HEK293 (cell line): ENCODE measurements at regions not wholly inside any gene's neighbourhood (a gene's known extent, or its start where the extent isn't known, plus 50 kb on each side); places are given as distances from the start of the nearest gene placed in this dataset.

Experiments
- CTCF ChIA-PET: fragments of 350-600 bp; formaldehyde crosslinking; extraction: SDS; loops from one replicate; lab custom pipeline; 2021; ENCODE audit warnings: antibody characterized with exemption; lab: Yijun Ruan, JAX
- POLR2A ChIA-PET: fragments of 300-600 bp; formaldehyde crosslinking; extraction: SDS; loops from one replicate; lab custom pipeline; 2020; ENCODE audit warnings: antibody characterized with exemption, inconsistent platforms; lab: Yijun Ruan, JAX
- H3K27ac ChIP-seq: fragments of 200-500 bp; sonication (Bioruptor generic); 2 replicates; pipeline ENCODE4 v1.5.1; 2014; ENCODE audit warnings: low read depth, low read length, control low read depth, inconsistent platforms; ENCODE audit errors: extremely low read depth
- H3K36me3 ChIP-seq, 2 experiments: fragments of 200-500 bp in 1 of 2; sonication (Bioruptor generic) in 1 of 2; 1 replicate in 1 of 2; 2 replicates in 1 of 2; pipeline ENCODE4 v1.5.1; 2014 to 2017; ENCODE audit warnings: inconsistent platforms in 2 of 2, low read length in 2 of 2; ENCODE audit not compliant: control insufficient read depth in 2 of 2, insufficient read depth in 1 of 2
- H3K4me1 ChIP-seq: fragments of 200-500 bp; sonication (Bioruptor generic); 2 replicates; pipeline ENCODE4 v1.5.1; 2014; ENCODE audit warnings: mild to moderate bottlenecking, low read length, inconsistent platforms; ENCODE audit not compliant: control insufficient read depth, insufficient read depth
- H3K4me3 ChIP-seq: 2 replicates; pipeline ENCODE4 v1.5.1; 2011; ENCODE audit warnings: low read depth, mild to moderate bottlenecking, control low read depth, low read length, moderate library complexity
- H3K9me3 ChIP-seq: fragments of 200-500 bp; sonication (Bioruptor generic); 2 replicates; pipeline ENCODE4 v1.5.1; 2014; ENCODE audit warnings: low read depth, low read length, inconsistent platforms; ENCODE audit not compliant: control insufficient read depth, insufficient read depth
- GFI1B ChIP-seq: fragments of 450-650 bp; formaldehyde crosslinking; IDR thresholded peaks from 2 replicates; pipeline ENCODE4 v1.5.1; 2016; ENCODE audit warnings: missing biosample characterization, missing genetic modification characterization
- HOXA7 ChIP-seq: sonication (generic); formaldehyde crosslinking; IDR thresholded peaks from 2 replicates; pipeline ENCODE4 v1.8.1; 2022; ENCODE audit warnings: missing genetic modification reagents, borderline replicate concordance
- OVOL3 ChIP-seq: fragments of 450-650 bp; formaldehyde crosslinking; IDR thresholded peaks from 2 replicates; pipeline ENCODE4 v1.5.1; 2016; ENCODE audit warnings: missing biosample characterization, missing genetic modification characterization
- SP3 ChIP-seq: fragments of 450-650 bp; formaldehyde crosslinking; IDR thresholded peaks from 2 replicates; pipeline ENCODE4 v1.5.1; 2016; ENCODE audit warnings: missing biosample characterization, missing genetic modification characterization
- SP7 ChIP-seq: fragments of 450-650 bp; formaldehyde crosslinking; IDR thresholded peaks from 2 replicates; pipeline ENCODE4 v1.5.1; 2016; ENCODE audit warnings: missing biosample characterization, missing genetic modification characterization
- ZIC2 ChIP-seq: fragments of 450-650 bp; formaldehyde crosslinking; IDR thresholded peaks from 2 replicates; pipeline ENCODE4 v1.5.1; 2016; ENCODE audit warnings: missing biosample characterization, missing genetic modification characterization
- ZNF248 ChIP-seq: fragments of 450-650 bp; formaldehyde crosslinking; IDR thresholded peaks from 2 replicates; pipeline ENCODE4 v1.5.1; 2017; ENCODE audit warnings: missing biosample characterization, missing genetic modification characterization
- ZNF324 ChIP-seq: fragments of 450-650 bp; formaldehyde crosslinking; IDR thresholded peaks from 2 replicates; pipeline ENCODE4 v1.5.1; 2016; ENCODE audit warnings: missing biosample characterization, missing genetic modification characterization
- ZNF48 ChIP-seq: fragments of 450-650 bp; formaldehyde crosslinking; IDR thresholded peaks from 2 replicates; pipeline ENCODE4 v1.5.1; 2016; ENCODE audit warnings: missing biosample characterization, missing genetic modification characterization
- ZNF600 ChIP-seq: fragments of 450-650 bp; formaldehyde crosslinking; IDR thresholded peaks from 2 replicates; pipeline ENCODE4 v1.5.1; 2016; ENCODE audit warnings: missing biosample characterization, missing genetic modification characterization
- ZNF664 ChIP-seq: fragments of 450-650 bp; formaldehyde crosslinking; IDR thresholded peaks from 2 replicates; pipeline ENCODE4 v1.5.1; 2016; ENCODE audit warnings: missing biosample characterization, missing genetic modification characterization
- TF ChIP-seq, protein P1 (sequence below): fragments of 450-650 bp; formaldehyde crosslinking; IDR thresholded peaks from 2 replicates; pipeline ENCODE4 v1.5.1; 2017; ENCODE audit warnings: missing biosample characterization, missing genetic modification characterization
- TF ChIP-seq, protein P2 (sequence below): fragments of 450-650 bp; IDR thresholded peaks from 2 replicates; pipeline ENCODE4 v1.5.1; 2018; ENCODE audit warnings: missing biosample characterization, missing genetic modification characterization
- TF ChIP-seq, protein P3 (sequence below): fragments of 450-650 bp; formaldehyde crosslinking; IDR thresholded peaks from 2 replicates; pipeline ENCODE4 v1.5.1; 2017; ENCODE audit warnings: missing biosample characterization, missing genetic modification characterization
- TF ChIP-seq, protein P4 (sequence below): fragments of 450-650 bp; formaldehyde crosslinking; conservative IDR thresholded peaks from 2 replicates; pipeline ENCODE4 v1.5.1; 2016; ENCODE audit warnings: low read depth, missing biosample characterization, missing genetic modification characterization
- TF ChIP-seq, protein P5 (sequence below): fragments of 450-650 bp; formaldehyde crosslinking; IDR thresholded peaks from 2 replicates; pipeline ENCODE4 v1.5.1; 2016; ENCODE audit warnings: missing biosample characterization, missing genetic modification characterization
- TF ChIP-seq, protein P6 (sequence below): IDR thresholded peaks from 2 replicates; pipeline ENCODE4 v1.6.1; 2011; ENCODE audit warnings: mild to moderate bottlenecking, low read depth, low read length, borderline replicate concordance
- TF ChIP-seq, protein P7 (sequence below): fragments of 450-650 bp; IDR thresholded peaks from 2 replicates; pipeline ENCODE4 v1.5.1; 2018; ENCODE audit warnings: missing biosample characterization, mild to moderate bottlenecking, missing genetic modification characterization

DNA sequence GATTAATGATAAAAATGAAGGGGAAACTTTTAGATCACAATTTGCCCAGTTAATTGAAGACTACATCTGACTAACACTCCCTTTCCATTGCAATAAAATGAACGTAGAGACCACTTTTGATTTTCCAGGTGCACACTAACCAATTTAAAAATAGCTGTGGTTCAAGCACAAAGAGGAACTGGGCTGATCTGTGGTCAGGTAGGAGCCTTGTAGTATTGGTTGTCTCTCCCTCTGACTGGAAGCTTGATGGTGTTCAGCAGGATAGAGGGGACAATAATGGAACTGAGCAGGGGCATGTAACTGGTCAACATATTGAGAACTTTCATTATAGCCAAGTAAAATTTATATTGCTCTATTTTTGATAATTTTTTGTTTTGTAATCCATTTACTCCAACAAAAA is 886.8 kb upstream of the SEMA6A start:
- ChIA-PET CTCF (no interaction called here), POLR2A (no interaction called here)
- Histone ChIP-seq H3K9me3 (no peaks in the 10 kb centered on the region), H3K27ac (no peak overlapping the region), H3K4me3 (no peak overlapping the region), H3K4me1 (no peaks in the 10 kb centered on the region), H3K36me3 (no peaks in the 10 kb centered on the region)
- TF ChIP-seq, protein P1, sequence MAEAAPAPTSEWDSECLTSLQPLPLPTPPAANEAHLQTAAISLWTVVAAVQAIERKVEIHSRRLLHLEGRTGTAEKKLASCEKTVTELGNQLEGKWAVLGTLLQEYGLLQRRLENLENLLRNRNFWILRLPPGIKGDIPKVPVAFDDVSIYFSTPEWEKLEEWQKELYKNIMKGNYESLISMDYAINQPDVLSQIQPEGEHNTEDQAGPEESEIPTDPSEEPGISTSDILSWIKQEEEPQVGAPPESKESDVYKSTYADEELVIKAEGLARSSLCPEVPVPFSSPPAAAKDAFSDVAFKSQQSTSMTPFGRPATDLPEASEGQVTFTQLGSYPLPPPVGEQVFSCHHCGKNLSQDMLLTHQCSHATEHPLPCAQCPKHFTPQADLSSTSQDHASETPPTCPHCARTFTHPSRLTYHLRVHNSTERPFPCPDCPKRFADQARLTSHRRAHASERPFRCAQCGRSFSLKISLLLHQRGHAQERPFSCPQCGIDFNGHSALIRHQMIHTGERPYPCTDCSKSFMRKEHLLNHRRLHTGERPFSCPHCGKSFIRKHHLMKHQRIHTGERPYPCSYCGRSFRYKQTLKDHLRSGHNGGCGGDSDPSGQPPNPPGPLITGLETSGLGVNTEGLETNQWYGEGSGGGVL (tag by site-specific recombination) = no peak
- TF ChIP-seq, protein P2, sequence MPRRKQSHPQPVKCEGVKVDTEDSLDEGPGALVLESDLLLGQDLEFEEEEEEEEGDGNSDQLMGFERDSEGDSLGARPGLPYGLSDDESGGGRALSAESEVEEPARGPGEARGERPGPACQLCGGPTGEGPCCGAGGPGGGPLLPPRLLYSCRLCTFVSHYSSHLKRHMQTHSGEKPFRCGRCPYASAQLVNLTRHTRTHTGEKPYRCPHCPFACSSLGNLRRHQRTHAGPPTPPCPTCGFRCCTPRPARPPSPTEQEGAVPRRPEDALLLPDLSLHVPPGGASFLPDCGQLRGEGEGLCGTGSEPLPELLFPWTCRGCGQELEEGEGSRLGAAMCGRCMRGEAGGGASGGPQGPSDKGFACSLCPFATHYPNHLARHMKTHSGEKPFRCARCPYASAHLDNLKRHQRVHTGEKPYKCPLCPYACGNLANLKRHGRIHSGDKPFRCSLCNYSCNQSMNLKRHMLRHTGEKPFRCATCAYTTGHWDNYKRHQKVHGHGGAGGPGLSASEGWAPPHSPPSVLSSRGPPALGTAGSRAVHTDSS (tag by site-specific recombination) = no peak
- TF ChIP-seq, protein P3, sequence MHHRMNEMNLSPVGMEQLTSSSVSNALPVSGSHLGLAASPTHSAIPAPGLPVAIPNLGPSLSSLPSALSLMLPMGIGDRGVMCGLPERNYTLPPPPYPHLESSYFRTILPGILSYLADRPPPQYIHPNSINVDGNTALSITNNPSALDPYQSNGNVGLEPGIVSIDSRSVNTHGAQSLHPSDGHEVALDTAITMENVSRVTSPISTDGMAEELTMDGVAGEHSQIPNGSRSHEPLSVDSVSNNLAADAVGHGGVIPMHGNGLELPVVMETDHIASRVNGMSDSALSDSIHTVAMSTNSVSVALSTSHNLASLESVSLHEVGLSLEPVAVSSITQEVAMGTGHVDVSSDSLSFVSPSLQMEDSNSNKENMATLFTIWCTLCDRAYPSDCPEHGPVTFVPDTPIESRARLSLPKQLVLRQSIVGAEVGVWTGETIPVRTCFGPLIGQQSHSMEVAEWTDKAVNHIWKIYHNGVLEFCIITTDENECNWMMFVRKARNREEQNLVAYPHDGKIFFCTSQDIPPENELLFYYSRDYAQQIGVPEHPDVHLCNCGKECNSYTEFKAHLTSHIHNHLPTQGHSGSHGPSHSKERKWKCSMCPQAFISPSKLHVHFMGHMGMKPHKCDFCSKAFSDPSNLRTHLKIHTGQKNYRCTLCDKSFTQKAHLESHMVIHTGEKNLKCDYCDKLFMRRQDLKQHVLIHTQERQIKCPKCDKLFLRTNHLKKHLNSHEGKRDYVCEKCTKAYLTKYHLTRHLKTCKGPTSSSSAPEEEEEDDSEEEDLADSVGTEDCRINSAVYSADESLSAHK (tag by site-specific recombination) = no peak
- TF ChIP-seq, protein P4, sequence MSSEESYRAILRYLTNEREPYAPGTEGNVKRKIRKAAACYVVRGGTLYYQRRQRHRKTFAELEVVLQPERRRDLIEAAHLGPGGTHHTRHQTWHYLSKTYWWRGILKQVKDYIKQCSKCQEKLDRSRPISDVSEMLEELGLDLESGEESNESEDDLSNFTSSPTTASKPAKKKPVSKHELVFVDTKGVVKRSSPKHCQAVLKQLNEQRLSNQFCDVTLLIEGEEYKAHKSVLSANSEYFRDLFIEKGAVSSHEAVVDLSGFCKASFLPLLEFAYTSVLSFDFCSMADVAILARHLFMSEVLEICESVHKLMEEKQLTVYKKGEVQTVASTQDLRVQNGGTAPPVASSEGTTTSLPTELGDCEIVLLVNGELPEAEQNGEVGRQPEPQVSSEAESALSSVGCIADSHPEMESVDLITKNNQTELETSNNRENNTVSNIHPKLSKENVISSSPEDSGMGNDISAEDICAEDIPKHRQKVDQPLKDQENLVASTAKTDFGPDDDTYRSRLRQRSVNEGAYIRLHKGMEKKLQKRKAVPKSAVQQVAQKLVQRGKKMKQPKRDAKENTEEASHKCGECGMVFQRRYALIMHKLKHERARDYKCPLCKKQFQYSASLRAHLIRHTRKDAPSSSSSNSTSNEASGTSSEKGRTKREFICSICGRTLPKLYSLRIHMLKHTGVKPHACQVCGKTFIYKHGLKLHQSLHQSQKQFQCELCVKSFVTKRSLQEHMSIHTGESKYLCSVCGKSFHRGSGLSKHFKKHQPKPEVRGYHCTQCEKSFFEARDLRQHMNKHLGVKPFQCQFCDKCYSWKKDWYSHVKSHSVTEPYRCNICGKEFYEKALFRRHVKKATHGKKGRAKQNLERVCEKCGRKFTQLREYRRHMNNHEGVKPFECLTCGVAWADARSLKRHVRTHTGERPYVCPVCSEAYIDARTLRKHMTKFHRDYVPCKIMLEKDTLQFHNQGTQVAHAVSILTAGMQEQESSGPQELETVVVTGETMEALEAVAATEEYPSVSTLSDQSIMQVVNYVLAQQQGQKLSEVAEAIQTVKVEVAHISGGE (tag by site-specific recombination) = no peak
- no peak for TF ChIP-seq SP3 (tag by site-specific recombination)
- TF ChIP-seq, protein P5, sequence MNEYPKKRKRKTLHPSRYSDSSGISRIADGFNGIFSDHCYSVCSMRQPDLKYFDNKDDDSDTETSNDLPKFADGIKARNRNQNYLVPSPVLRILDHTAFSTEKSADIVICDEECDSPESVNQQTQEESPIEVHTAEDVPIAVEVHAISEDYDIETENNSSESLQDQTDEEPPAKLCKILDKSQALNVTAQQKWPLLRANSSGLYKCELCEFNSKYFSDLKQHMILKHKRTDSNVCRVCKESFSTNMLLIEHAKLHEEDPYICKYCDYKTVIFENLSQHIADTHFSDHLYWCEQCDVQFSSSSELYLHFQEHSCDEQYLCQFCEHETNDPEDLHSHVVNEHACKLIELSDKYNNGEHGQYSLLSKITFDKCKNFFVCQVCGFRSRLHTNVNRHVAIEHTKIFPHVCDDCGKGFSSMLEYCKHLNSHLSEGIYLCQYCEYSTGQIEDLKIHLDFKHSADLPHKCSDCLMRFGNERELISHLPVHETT (tag by site-specific recombination) = no peak
- TF ChIP-seq, protein P6, sequence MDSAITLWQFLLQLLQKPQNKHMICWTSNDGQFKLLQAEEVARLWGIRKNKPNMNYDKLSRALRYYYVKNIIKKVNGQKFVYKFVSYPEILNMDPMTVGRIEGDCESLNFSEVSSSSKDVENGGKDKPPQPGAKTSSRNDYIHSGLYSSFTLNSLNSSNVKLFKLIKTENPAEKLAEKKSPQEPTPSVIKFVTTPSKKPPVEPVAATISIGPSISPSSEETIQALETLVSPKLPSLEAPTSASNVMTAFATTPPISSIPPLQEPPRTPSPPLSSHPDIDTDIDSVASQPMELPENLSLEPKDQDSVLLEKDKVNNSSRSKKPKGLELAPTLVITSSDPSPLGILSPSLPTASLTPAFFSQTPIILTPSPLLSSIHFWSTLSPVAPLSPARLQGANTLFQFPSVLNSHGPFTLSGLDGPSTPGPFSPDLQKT = no peak
- TF ChIP-seq, protein P7, sequence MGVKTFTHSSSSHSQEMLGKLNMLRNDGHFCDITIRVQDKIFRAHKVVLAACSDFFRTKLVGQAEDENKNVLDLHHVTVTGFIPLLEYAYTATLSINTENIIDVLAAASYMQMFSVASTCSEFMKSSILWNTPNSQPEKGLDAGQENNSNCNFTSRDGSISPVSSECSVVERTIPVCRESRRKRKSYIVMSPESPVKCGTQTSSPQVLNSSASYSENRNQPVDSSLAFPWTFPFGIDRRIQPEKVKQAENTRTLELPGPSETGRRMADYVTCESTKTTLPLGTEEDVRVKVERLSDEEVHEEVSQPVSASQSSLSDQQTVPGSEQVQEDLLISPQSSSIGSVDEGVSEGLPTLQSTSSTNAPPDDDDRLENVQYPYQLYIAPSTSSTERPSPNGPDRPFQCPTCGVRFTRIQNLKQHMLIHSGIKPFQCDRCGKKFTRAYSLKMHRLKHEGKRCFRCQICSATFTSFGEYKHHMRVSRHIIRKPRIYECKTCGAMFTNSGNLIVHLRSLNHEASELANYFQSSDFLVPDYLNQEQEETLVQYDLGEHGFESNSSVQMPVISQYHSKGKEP = no peak
- TF ChIP-seq SP7 (tag by site-specific recombination) = no peak
- no peak for TF ChIP-seq GFI1B
- TF ChIP-seq ZIC2 (tag by site-specific recombination) = no peak
- no peak for TF ChIP-seq HOXA7 (CRISPR knock-in tag)
- TF ChIP-seq ZNF664 (tag by site-specific recombination) = no peak
- TF ChIP-seq OVOL3 (tag by site-specific recombination) = no peak
- TF ChIP-seq ZNF48 (tag by site-specific recombination) = no peak
- no peak for TF ChIP-seq ZNF248 (tag by site-specific recombination)
- TF ChIP-seq ZNF600 = no peak
- no peak for TF ChIP-seq ZNF324 (tag by site-specific recombination)
